Retinal pigment epithelial cell (primary cell): ENCODE measurements at regions not wholly inside any gene's neighbourhood (a gene's known extent, or its start where the extent isn't known, plus 50 kb on each side); places are given as distances from the start of the nearest gene placed in this dataset.

Source experiments
- DNase-seq: peaks from one replicate; pipeline ENCODE4 v3.0.0-alpha.2; 2010; ENCODE audit warnings: low read depth
- H3K4me3 ChIP-seq: 2 replicates; pipeline ENCODE4 v1.5.1; 2011; ENCODE audit warnings: mild to moderate bottlenecking, low read length, control low read depth, moderate library complexity
- TF ChIP-seq, protein P1 (sequence below): conservative IDR thresholded peaks from 2 replicates; pipeline ENCODE4 v1.5.1; 2011; ENCODE audit warnings: low read depth, low read length, control low read depth, inconsistent platforms

DNA sequence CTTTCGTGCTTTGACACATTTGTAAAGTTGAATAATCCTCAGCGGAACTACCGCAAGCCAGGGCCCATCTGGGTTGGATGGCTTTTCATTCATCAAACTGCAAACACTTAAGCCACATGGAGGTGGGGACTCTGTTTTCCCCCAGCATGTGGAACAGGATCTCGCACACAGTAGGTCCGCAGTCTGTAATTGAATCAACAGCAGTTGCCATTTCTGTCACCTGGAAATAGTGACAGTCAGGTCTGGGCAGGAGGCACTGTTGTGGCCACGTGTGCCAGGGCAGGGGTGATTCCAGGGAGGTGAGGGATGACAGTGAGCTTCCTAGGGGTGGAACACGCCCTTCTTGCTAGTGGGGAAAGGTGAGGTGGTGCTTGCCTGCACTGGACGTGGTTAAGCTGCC, 50.7 kb upstream of the ANO1 start:
- DNase-seq, result no peak
- H3K4me3 ChIP-seq, result no peak overlapping the region
- TF ChIP-seq, protein P1, sequence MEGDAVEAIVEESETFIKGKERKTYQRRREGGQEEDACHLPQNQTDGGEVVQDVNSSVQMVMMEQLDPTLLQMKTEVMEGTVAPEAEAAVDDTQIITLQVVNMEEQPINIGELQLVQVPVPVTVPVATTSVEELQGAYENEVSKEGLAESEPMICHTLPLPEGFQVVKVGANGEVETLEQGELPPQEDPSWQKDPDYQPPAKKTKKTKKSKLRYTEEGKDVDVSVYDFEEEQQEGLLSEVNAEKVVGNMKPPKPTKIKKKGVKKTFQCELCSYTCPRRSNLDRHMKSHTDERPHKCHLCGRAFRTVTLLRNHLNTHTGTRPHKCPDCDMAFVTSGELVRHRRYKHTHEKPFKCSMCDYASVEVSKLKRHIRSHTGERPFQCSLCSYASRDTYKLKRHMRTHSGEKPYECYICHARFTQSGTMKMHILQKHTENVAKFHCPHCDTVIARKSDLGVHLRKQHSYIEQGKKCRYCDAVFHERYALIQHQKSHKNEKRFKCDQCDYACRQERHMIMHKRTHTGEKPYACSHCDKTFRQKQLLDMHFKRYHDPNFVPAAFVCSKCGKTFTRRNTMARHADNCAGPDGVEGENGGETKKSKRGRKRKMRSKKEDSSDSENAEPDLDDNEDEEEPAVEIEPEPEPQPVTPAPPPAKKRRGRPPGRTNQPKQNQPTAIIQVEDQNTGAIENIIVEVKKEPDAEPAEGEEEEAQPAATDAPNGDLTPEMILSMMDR, result no peak

DNA sequence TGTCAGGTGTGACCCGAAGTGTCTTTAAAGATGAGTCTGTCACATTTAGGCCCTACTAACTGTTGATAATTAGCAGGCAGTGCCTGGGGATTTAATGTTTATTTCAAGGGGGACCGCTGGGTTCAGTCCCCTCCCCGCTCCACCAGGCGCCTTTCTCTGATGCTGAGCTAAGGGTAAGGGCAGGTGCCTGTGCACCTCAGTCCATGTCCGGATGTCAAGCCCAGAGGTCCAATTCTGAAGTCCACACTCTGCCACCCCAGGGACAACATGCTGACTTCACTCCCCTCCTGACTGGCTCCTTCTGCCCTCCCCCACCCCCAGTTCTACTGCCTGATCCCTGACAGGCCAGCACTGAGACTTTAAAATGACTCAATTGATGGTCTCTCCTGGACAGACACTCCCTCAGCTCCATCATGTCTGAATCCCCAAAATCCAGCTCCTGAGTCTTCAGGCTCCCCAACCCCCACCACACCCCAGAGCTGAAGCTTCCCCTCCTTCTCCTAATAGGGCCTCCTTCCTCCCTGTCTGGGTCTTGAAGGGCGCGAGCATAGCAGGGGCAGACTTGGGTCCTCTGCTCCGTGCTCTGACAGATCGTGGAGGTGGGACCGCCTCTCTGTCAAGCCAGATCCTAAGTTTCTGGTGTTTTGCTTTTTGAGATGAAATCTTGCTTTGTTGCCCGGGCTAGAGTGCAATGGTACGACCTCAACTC, 49.8 kb upstream of the ANO1 start:
- TF ChIP-seq, protein P1, result no peak
- no peak for DNase-seq
- H3K4me3 ChIP-seq, result no peak overlapping the region
